ENCODE measurements at regions not wholly inside any gene's neighbourhood (a gene's known extent, or its start where the extent isn't known, plus 50 kb on each side); places are given as distances from the start of the nearest gene placed in this dataset.

DNA sequence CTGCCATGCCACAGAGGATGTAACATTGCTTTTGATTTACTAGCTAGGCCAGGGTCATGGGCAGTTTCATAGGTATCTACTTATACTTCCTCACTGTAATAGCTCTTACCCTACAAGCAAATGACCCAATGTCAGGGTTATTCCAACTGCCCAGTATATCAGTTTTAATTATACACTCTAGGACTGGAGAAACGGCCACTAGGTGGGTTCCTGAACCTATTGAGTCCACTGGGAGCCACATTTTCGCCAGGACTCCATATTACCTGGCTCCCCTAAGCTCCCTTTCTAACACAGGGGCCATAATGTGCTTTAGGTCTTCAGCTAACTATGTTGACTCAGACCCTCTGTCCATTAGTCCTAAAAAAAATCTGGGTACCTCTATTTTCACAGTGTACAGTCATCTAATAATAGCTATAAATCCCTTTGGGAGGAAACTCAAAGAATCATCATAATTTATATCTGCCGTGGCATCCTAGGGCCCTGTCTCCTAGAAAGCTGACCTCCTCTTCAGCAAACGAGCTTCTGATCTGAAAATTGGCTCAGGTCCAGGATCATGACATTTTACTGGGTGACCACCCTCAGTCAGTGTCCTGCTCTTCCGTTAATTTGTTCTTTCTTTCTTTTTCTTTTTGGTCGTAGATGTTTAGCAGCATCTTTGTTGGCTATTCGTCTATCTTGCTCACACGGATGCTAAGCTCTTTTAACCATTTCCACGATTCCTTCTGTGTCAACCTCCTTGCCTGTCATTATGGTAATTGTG is 244.3 kb downstream of the FAM76B start:
- no peak for DNase-seq

DNA sequence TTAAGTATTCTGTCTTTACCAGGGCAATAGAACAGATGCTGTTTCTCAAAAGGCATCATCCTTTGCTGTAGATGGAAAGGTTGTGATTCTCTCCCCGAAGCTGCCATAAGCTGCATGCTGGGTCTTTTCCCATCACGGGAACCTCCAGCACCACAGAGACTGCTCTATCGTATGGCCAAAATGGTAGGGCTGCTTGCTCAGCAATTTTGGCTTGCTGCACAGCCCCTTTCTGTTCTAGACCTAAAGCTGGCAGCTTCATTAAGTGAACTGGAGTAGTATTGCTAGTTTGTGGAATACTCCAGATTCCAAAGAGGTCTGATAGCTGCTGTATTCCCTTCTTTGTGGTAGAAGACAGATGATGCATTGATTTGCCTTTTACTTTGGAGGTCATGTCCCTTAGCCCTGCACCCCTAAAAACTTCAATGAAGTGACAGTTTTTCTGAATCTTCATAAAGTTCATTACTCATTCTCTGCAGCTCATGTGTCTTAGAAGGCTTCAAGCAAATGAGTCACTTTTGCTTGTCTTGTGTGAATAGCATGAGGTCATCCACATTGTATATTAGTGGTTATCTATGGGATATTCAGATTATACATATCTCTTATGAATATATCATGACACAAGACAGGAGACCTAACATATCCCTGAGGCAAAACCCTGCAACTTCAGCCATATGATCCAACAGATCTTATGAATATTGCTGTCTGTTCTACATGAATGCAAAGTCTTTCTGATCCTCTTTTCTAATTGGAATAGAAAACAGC is 245.3 kb downstream of the FAM76B start:
- no peak for DNase-seq

DNA sequence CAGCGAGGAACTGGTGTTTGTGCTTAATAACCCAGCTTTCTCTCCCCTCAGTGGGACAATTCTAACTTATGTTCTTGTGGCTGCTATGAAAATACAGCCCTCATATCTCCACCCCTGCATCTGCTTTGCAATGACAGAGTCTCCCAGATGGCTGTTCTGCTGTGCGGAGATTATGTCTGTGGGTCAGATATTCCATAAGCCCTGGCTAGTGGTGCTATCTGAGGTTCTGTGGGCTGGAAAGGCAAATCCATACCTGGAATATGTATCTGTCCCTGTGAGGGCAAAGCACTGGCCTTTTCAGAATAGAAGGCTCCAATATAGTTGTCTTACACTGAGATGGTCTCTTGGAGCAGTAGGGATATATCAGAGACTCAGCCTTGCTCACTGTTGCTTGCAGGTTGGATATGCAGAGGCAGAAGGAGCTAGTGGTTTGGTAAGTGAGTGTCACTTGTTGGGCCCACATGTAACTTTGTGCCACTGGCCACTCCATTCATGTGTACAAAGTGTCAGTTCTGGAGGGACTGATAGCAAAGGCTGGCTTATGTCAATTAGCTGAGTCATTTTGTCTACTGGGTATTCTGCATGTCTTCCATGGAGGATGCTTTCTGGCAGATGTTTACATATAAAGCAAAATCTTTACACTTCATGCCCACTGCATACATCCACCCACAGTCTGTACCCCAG is 246.6 kb downstream of the FAM76B start:
- no peak for DNase-seq

DNA sequence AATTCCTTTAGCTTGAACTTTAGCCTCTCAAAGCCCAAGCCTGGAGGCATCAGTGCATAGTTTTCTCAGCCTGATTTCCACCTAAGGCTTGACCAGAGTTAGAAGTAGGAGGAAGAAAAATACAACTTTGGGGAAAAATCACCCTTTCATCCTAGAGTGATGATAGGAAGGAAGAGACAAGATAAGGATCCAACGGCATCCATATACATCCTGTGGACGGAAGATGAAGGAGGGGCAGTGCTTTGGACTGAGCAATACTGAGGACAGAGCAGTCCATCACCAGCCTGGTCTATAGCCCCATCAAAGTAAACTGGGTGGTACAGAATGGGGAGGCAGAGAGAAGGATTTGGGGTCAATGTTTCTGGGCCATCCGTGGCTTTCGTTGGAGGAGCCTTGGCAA is 247.9 kb downstream of the FAM76B start:
- no peak for DNase-seq

DNA sequence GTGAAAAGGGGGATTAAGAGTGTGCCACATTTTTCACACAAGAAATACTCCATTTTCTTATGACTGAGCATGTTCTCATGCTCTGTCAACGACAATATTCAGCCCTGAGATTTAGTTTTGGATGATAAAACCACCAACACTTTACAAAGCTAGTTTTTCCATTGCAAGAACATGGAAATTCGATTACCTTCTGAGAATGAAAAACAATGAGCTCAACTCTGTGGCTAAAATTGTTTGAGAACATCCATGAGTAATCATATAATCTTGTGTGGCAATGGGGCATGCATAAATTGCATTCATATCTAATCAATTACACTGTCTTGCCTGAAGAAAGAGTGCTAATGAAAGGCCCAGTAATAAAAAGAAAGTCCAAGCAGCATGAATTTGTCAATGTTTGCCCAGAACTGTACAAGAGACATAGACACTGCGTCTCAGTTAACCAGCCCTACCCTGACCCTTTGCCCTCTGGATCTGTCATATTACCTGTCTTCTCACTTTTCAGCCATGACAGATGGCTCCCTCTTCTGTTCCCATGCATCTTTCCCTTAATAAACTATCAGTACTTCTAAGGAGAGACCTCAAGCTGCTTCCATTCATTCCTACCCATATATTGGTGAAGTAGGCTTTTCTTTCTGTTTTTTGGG is 253.4 kb downstream of the FAM76B start:
- no peak for DNase-seq

DNA sequence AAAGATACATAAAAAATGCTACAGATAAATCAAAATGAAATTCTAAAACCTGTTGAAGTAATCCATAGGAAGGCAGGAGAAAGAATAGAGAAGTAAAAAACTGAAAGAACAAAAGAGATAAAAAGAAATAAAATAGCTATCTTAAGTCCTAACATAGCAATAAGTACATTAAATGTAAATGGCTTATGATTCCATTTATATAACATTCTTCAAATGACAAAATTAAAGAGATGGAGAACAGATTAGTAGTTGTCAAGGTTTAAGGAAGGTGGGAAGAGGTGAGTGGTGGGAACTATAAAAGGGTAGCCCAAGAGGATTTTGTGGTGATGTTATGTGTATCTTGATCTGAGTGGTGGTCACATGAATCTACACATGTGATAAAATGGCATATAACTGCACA is 254.8 kb downstream of the FAM76B start:
- DNase-seq = no peak

DNA sequence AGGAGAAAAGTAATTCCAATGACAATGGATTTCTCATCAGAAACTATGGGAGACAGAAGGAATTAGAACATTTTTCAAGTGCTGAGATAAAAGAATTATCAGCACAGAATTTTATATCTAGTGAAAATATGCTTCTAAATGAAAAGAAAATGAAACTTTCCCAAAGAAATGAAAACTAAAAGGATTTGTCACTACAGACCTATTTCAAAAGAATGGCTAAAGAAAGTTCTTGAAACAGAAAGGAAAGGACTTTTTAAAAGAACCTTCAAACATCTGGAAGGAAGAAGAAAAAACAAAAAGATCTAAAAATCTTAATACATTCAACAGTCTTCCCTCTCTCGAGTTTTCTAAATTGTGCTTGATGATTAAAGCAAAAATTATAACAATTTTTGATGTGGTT is 255.4 kb downstream of the FAM76B start:
- DNase-seq = no peak

DNA sequence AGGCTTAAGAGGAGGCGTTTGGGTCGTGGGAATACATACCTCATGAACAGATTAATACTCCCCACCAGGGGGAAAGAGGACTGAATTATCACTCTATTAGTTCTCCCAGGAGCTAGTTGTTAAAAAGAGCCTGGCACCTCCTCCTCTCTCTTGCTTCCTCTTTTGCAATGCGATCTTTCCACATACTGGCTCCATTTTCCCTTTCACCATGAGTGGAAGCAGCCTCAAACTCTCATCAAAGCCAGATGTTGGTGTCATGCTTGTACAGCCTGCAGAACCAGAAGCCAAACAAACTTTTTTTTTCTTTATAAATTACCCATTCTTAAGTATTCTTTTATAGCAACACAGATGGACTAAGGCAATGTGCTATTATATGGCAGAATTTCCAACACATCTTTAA is 258.5 kb downstream of the FAM76B start:
- DNase-seq = no peak

DNA sequence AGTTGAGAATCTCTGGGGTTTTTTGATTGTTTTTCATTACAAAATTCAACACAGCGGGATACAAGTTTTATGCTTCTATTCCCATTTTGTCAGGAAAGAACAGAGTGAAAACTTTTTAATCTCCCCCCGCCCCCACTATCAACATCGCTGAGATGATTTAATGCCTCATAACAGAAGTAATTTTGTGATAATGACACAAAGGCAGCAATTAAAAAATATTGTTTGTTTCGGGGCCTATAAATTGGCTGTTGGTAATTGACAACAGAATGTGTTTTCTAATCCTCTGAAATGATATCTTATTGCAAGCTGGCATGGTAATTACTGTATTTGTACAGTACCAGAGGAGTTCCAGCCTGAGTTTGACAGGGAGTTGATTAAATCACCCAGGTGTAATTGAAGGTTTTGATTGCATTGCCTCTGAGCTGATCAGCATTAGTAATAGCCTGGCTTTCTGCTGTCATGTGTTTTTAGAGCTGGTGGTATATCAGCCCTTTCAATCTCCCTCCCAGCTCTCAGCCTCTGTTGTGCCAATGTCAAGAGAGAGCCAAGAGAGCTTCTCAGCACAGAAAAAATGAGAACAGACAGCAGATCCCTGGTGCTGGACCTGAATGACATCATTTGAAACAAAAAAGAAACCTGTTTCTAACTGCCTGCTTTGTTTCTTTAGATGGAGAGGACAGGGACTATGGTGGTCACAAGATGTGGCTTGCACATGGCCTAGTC is 265.1 kb downstream of the FAM76B start:
- no peak for DNase-seq

DNA sequence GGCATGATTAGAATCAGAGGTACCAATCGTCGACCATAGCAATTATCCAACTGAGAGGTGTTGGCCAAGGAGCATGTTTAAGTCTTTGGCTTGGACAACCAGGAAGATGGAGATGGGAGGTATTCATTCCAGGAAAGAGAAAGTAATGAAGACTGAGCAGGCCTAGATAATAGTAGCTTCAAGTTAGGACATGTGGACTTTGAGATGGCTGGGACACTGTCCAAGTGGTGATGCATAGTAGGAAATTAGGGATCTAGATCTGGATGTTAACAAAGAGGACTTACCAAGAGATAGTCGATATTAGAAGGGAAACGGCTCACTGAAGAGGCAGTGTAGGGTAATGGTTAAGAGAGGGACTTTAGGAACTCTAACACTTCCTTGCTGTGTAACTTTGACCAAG is 266.7 kb downstream of the FAM76B start:
- DNase-seq = no peak

DNA sequence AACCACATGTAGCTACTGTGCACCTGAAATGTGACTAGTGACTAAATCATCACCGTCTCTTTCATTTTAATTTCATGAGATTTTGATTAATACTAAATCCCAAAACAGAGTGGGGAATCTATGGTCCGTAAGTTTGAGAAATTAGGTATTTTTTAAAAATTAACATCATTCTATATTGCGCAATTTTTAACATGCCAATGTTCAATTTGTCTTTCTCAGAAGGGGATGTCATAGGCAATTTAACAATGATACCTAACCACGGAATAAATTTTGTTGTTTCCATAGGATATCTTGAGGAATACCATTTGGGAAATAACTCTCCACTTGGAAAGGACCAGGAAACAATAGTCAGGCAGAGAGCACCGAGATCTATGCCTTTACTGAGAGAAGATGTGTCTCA is 267.7 kb downstream of the FAM76B start:
- no peak for DNase-seq

DNA sequence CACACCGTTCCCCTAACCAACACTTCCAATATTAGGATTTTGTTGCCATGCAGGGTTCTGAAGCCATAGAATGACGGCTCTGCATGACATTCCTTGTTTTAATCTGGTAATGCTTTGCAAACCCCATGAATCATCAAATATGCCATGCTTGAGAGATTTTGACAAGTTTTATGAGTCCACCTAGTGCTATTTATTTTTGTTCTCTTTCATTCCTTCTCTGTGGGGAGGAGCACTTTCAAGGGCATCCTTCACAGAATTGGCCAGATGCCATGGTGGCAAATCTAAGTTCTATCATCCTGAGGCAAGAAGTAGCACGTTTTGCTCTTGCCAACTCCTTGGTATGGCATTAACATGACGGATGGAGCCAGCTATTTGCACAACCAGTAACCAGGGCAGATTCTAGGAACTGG is 268.4 kb downstream of the FAM76B start:
- DNase-seq = no peak

DNA sequence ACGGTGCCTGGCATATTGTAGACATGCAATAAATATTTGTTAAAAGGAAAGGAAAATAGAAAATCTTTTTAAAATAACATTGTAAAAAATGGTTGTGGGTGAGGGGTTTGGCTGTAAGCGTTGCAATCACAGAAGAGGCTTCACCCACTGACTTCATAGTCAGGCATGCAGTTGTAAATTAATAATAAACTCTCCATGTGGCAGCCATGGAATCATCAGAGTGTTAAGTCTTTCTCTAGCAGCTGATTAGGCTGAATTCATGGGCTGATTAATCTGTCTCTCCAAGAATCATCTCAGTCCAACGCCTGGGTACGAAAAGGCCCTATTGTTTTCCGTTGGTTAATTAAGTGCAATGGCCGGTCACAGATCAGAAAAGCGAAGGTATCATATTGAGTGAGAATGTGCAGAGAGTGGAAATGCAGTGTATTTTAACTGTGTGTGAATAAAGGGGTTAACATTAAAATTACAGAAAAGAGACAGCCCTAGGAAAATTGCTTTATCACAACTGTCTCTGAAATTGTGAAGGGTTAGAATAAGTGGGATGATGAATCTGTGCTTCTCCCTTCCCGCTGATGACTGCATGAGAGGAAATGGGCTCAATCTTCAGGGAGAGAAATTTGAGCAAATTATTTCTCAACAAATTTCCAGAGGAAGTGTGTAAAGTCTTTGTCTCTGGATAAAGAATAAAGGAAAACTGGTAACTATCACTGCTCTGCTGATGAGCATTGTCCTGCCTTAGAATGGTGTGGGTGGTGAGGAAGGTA is 269.0 kb downstream of the FAM76B start:
- no peak for DNase-seq

DNA sequence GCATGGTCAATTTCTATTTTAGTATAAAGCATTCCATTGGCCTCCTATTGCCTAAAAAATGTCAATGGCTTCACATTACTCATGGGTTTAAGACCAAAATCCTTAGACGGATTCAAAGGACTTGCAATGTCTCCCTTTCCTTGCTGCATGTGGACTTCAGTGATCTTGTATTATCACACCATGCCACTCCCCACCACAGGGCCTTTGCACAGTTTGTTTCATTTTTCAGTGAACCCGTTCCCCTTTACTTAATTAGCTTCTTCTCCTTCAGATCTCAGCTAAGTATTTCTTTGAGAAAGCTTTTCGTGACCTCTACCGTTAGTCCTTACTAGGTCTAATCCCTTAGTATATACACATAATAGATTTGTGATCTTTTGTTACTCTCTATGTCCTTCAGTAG is 269.7 kb downstream of the FAM76B start:
- DNase-seq = no peak

DNA sequence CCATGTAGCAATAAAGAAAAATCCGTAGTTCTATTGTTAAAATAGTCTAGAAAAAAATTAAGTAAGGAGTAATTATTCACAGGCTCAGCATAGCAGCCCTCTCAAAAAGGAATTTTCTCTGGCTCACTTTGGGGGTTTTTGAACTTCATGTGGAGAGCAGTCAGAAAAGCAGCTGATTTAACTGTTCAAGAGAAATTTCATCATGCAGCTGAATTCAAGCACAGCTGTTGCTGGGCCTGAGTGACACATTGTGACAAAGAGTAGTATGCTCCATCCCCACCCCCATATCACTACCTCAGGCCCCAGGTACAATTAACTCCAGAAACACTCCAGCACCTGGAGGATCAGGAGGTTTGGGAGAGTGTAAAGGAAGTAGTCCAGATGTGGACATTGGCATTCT is 272.1 kb downstream of the FAM76B start:
- DNase-seq = no peak

DNA sequence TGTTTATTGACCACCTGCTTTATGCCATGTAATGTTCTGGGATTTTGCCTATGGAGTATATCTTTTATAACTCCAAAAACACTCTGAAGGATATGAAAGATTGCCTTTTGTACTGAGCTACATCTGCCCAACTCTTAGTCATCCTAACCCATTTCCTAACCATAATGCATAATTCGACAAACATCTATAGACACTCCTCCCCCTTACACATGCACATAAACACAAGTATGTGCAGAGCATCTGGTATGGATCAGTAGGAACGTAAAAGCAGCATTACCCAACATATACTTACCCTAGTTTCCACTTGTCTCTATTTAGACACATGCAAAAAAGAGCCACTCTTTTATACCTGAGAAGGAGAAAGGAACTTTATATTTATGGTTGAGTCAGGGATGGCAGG is 272.8 kb downstream of the FAM76B start:
- no peak for DNase-seq

DNA sequence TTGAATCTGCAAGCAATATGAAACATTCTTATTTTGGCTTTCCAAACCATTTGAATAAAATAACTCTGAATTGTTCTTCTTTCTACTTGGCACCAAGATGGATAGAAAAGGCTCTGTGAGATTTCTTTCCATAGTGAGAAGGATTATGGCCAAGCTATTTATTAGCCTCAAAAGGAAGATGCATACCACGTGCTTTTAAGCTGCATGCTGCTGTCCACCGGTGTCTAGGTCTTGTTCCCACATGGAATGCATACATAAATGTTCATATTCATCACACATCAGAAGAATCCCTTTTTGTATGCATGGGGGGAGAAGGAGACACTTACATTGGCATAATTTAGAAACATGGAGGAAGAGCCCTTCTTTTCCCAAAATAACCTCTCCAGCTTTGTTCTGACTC is 273.4 kb downstream of the FAM76B start:
- no peak for DNase-seq

DNA sequence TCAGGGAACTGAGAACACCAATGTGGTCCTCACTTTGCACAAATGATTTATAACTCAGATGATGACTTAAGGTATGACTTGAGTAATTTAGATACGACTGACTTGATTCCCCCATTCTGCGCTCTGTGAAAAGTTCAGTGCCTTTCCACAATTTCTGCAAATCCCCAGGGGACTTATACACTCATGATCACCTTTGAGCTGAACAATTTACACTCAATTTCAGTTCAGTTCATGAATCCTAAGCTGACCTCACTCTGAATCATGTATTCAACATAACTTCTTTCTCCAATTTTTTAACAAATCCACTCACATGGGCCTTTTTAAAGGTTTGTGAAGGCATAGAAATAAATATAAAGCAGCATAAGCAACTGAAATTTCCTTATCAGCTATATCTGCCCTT is 274.2 kb downstream of the FAM76B start:
- DNase-seq = no peak

DNA sequence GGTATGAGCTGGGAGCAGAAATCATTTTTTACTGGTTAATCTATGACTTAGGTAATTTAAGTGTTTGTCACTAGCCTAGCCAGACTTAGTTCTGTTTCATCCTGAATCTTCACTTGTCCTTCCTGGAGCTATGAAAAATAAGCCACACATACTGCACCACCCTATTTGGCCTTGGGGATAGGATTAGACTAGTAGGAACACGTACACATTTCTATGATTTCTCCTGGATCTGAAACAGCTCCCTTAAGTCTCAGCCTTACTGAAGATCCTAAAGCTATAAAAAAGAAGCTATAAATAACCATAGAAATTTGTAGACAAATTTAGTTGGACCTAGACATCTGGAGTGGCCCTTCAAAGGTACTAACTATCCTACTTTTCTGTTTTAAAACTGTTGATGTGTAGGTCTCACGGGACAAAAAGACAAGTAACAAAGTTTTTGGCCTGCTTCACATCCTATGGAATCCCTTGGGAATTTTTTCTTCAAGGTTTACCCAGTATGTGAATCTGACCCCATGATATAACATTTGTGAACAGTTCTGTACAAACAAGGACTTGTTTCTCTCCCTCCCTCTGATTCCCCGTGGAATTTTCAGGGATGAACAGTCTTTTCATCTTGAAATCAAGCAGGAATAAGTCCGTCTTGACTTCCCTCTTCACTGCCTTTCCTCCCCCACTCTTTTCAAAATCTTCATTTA is 275.0 kb downstream of the FAM76B start:
- DNase-seq = no peak

DNA sequence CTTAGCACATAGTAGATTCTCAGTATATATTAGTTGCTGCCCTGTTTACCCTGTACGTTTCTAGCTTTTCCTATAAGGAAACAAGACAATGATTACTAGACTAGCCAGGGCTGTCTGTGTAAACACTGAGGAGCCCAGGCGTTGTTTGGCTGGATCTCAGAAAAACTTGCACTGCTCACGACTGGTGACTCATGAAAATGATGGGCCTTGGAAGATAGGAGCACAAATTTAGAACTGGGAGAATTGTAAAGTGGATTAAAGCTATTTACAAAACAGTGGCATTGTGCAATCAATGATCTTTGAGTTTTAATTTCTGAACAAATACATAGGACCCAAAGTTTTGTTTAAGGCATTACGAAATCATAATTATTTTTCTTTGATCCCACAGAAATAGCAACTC is 276.9 kb downstream of the FAM76B start:
- DNase-seq = no peak

DNA sequence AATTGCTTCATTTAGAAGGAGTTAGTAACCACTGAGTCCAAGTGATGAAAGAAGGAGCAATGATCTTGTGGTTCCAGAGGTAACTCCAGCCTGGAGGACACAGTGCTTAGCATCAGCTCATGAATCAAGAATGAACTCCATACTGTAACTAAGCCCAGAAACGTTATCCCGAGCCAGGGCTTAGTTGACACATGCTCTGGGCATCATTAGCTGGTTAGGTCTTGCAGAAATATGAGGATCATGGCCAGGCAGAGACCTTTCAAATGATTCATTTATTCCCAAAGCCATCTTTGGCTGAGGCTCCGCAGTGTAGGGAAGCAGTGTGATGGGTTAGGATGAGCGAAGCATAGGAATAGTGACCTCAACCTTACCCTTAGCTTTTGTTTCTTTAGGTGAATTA is 277.4 kb downstream of the FAM76B start:
- no peak for DNase-seq
